Stimulated activated CD8-positive, alpha-beta memory T cell treated with anti-CD3 and anti-CD28 coated beads, Interleukin-2, amount 100 ng/mL, for 48 hours (primary cell): ENCODE measurements at regions not wholly inside any gene's neighbourhood (a gene's known extent, or its start where the extent isn't known, plus 50 kb on each side); places are given as distances from the start of the nearest gene placed in this dataset.

Experiments
- DNase-seq, 2 donors: peaks; one replicate each; pipeline ENCODE4 v3.0.0-alpha.2; 2020; ENCODE audit warnings: low read depth in 2 of 2

GRCh38 chr2:128745946-128746345, 427.3 kb upstream of the HS6ST1 start:
- DNase-seq, result no peak

- DNase-seq, result no peak
These were observed 427.7 kb upstream of the HS6ST1 start for GRCh38 chr2:128746356-128746755.

DNA sequence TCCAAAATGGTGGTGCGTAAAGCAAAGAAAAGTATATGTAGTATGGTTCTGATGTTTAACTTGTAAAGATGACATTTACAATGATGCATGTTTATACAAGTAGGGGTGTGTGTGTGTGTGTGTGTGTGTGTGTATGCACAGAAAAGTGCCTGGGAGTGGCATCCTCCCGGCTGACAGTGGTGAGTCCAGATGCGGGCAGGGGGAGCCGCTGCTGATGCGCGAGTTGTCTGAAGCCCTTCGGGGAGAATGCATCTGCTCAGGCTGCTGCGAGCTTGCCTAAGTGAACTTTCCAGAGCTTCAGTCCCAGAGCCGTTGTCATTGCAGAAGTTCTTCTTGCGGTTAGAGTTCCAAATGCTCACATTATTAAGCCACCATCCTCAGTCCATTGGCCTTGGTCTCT, 429.7 kb upstream of the HS6ST1 start:
- no peak for DNase-seq

DNA sequence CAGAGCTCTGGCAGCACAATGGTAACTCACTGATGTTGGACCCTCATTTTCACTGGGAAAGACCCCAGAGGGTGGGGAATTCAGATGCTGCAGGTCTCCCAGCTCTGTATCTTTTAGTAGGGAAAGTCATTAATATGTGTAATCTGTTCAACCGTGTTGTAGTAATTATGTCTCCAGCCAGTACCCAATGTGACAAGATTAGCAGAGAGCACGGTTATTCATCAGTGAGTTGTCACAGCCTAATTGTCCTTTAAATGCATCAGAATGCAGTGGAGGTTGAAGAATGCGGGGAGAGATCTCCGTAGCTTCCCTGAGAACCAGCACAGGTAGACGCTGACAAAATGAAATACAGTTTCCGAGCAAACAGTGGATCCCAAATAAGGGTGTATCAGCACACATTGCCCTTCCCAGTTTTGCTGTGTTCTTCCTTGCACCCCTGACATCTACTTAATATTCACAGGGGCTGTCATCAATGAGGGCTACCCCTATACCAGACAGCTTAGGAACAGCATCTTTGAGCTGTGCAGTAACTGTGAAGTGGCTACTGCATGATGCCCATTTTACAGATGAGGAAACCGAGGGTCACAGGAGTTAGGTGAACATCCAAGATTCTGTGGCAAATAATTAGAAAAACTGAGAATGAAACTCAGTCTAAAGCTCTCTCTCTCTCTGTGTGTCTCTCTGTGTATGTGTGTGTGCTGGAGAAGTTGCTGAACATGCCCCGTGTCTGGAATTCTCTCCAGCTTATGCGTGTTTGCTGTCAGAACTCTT, 430.4 kb upstream of the HS6ST1 start:
- no peak for DNase-seq

- DNase-seq, result no peak
These were observed 431.9 kb upstream of the HS6ST1 start for GRCh38 chr2:128750328-128751165.

- DNase-seq, result no peak
These were observed 433.1 kb upstream of the HS6ST1 start for GRCh38 chr2:128751746-128752145.

DNA sequence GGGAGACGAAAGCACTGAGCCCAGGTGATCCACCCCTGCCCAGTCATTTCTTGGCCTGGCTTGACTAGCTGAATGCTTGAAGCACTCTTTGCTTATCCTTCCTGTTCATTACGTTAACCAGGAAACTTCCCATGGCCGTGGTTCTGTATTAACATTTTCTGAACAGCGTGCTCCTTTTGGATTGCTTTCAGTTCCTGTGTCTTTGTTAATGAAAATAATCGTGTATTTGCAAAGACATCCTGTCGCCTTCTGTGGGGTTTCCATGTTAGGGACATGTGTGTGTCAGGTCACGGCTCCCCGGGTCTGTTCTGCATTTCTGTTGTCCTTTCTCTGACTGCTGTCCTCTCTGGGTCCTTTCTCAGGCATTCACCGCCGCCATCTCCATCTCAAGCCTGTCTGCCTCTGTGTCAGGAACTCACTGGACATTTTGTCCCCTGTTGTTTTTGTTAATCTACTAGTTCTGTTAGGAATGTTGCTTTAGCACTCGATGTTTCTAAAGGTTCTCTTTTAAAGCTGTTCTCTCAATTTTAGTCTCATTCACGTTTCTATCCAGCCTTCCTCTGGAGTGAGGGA, 434.1 kb upstream of the HS6ST1 start:
- DNase-seq, result no peak

- no peak for DNase-seq
These were observed 434.7 kb upstream of the HS6ST1 start for GRCh38 chr2:128753321-128753720.

GRCh38 chr2:128753800-128754199, 435.1 kb upstream of the HS6ST1 start:
- no peak for DNase-seq

- no peak for DNase-seq
These were observed 435.6 kb upstream of the HS6ST1 start for GRCh38 chr2:128754246-128754724.

DNA sequence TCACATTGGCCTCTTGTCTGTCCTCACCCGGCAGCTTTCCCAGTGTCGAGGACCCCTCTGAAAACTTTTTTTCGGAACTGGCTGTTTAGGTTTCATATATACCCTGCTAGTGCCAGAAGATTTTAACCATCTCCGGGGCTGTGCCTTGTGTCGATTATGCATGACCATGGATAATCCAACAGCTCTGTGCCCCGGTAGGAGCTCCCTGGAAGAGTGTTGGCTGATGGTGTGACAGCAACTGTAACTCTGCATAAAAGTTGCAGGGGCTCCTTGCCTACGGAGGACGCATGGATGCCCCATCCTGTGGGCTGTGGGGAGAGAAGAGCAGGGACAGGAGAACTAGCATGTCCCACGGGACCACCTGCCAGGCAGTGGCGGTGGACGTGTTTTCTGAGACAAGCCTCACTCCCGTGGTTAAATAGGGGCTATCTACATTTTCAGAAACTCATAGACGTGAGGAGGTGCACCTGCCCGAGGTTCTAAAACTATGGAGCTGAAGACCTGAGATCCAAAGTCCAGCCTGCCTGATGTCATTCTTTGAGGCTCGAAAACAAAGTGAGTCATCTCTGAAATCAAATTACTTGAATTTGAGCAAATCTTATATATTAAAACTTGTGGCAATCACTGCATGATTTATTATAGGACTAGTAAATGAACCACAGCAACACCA, 437.2 kb upstream of the HS6ST1 start:
- DNase-seq, result no peak

GRCh38 chr2:128756365-128756717, 437.7 kb upstream of the HS6ST1 start:
- no peak for DNase-seq

GRCh38 chr2:128765811-128766210, 447.1 kb upstream of the HS6ST1 start:
- no peak for DNase-seq

- DNase-seq, result no peak
These were observed 449.4 kb upstream of the HS6ST1 start for GRCh38 chr2:128768041-128768440.

- no peak for DNase-seq
These were observed 450.9 kb upstream of the HS6ST1 start for GRCh38 chr2:128769457-128770142.

- DNase-seq, result no peak
These were observed 451.7 kb upstream of the HS6ST1 start for GRCh38 chr2:128770143-128771085.

- no peak for DNase-seq
These were observed 452.7 kb upstream of the HS6ST1 start for GRCh38 chr2:128771401-128771800.

- DNase-seq, result no peak
These were observed 454.0 kb upstream of the HS6ST1 start for GRCh38 chr2:128772671-128773070.

- no peak for DNase-seq
These were observed 455.1 kb upstream of the HS6ST1 start for GRCh38 chr2:128773641-128774319.
